T1000 (cell line): ENCODE measurements at regions not wholly inside any gene's neighbourhood (a gene's known extent, or its start where the extent isn't known, plus 50 kb on each side); places are given as distances from the start of the nearest gene placed in this dataset.

Source experiments
- DNase-seq: peaks from one replicate; lab custom pipeline; 2025; ENCODE audit warnings: mixed read lengths; lab: John Stamatoyannopoulos, UW

DNA sequence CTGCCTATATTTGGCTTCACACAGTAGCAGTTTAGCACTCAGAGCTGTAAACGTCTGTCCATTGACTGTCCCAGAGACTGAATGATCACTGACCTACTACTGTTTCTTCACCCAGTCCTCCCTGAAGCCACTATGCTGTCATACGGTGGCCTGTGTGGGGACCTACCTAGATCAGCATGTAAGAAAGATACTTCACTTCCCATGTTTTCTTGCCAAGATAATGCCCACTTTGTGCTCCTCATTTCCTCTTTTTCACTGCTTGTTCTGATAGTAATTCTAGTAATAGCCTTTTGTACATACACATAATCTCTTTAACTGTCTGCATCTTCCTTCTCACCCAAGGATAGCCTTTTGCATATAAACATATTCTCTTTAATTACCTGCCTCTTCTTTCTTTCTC, 109.9 kb upstream of the TIAM2 start:
- DNase-seq = no peak

DNA sequence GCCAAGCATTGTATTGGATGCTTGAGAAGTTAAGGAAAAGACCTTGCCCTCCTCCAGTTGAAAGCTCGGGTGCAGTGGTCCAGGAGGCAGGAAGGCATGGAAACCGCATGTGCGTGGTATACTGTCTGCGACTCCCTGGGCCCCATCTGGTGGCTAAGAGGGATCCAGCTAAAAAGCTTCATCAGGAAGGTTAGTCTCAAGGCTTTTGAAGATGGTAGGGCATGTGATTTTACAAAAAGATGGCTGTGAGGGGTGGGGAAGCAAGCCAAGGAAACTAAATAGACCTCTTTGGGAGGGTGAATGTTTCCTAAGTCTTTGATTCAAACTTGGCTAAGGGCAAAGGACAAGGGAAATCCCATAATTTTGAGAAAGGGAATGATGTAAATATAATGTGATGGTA, 109.1 kb upstream of the TIAM2 start:
- no peak for DNase-seq

DNA sequence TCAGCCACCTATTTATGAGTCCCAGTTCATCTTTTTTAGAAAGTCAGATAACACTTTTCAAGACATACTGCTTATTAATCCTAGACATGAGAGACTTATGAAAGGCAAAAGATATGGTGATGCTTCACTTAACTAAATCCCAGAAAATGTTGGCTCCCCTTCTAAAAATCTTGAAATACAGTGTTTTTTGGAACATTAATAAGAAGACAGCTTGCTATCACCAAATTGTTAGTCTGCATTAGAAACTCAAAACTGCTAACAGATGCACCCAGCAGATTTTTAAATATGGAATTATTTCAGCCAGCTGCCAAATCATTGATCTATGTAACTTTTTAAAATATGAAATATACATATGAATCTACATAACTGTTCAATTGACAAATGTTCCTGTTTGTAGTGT, 108.6 kb upstream of the TIAM2 start:
- no peak for DNase-seq

DNA sequence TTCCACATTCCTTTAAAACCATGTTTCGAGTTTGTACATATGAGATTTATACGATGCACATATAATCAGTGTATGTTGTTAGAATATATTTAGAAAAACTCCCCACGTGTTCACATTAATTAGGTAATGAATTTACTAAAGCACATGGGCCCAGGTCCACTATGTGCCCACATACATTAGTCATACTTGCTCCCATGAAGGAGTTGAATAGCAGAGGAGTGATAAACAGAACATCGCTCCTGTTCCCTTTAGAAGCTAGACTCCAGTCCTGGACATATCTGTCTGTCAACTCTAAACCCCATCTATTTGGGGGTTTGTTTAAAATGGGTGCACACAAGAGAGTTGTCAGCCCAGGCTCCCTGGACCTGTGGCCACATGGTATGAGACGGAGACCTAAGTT, 108.1 kb upstream of the TIAM2 start:
- DNase-seq = no peak

DNA sequence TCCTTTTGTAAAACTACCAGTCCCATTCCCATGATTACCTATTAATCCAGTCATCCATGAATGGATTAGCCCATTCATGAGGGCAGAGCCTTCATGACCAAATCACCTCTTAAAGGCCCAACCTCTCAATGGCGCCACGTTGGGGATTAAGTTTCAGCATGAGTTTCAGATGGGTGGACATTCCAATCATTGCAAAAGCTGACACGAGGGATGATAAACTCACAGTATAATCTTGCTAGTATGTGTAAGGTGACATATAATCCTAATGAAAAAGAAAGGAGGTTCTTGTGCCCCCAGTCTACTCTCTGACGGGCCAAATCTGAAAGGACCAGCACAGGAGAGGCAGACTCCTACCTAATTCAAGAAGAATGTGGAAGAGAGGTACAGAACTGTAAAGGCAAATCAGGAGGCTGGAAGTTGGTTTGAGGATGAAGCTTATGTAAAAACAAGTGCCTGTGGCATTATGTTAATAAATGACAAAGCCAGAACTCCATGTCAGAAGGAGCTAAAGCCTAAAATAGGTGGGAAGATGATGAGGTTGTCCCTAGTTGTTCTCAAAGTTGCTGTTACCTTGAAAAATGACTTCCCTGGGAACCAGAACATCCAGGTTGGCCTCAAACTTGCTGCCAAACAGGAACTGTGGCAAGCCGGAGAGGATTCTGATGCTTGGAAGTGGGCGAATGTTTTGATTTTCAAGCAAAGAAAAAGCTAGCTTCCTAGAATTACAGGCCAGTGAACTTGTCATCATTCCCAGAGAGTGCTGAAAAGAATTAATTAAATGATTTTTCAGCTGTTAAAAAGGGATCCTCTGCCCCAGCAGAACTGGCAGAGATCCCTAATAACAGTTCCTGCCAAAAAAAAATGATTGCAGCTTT, 106.5 kb upstream of the TIAM2 start:
- no peak for DNase-seq

DNA sequence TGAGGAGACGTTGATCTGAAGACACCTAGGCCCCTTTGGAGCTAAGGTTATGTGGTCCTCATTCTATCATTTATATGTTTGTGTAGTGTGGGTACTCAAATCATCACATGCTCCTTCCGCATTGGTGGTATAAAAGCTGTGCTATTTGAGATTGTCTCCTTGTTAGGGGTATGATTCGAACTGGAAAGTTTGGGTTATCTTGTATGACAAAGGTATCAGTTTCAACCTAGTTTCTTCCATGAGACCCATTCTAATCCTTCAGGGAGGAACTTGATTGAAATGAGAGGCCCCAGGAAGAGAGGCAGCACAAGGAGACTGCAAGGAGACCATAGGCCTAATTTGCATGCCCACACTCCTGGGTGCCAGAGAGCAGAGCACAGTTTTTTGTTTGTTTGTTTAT, 104.2 kb upstream of the TIAM2 start:
- DNase-seq = no peak

DNA sequence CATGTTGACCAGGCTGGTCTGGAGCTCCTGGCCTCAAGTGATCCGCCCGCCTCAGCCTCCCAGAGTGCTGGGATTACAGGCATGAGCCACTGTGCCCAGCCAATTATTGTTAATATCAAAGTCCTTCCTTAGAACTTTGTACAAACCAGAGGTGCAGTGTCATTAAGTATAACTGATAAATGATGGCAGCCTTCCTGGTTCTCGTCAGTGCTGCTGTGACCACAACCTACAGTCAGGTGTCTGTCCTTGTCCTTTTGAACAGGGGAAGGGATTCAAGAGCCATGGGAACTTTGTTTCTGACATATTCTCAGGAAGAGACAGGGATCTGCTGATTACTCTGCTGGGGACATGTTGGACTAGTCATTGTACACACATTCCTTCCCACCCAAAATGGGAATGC, 103.2 kb upstream of the TIAM2 start:
- no peak for DNase-seq

DNA sequence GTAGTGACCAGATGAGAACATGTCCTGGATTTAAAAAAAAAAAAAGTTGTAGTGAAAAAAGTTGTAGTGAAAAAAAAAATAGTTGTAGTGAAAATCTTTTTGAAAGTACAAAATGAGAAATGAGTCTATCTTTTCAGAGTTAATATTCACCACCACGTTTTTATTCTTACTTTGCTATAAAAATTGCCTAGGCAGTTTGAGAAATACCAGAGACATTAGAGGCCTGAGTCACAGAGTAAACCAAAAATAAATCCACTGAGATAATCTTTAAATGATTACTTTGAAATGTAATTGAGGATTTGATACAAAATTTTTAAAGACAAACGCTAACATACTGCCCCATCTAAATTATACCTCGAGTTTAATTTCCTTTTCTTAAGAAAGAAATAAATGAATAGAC, 101.2 kb upstream of the TIAM2 start:
- no peak for DNase-seq

DNA sequence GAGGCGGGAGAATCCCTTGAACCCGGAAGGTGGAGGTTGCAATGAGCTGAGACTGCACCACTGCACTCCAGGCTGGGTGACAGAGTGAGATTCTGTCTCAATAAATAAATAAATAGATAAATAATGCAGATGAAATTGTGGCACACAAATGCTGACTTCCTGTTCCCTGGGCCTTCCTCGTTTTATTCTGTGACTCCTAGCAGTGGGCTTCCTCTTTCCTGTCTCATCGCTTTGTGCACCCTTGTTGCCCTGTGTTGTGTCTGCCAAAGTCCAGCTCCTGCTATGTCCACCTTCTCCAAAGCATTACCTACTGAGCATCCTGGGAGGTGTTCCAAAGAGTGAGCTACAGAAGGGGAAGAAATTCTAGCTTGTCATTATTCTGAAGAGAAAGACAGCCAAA, 100.2 kb upstream of the TIAM2 start:
- no peak for DNase-seq

DNA sequence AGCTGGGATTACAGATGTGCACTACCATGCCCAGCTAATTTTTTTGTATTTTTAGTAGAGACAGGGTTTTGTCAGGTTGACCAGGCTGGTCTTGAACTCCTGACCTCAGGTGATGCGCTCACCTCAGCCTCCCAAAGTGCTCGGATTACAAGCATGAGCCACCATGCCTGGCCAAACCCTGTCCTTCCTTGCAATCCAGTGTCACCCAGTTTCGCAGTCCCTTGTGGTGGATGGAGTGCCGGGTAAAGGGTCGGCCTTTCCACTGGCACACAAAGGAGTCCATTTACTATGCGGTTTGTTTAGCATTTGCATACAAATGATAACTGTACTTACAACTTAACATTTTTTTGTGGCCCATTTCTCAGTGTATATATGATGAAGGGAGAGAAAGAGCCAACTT, 99.3 kb upstream of the TIAM2 start:
- no peak for DNase-seq

DNA sequence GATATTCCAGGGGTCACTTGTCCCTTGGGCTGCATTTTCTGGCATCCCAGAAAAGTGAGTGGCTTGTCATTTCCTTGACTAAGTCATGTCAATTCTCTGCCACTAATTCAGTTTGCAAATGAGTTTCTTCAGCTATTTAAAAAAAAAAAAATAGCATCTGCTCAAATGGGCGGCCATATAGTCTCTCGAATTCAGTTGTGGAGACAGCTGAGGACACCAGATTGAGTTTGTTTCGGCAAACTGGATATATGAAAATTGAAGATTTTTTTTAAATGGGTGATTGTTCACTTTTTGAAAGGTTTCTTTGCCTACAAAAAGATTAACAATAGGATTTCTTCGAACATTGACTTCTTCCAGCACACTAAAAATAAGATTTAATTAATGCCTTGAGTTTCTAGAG, 96.3 kb upstream of the TIAM2 start:
- no peak for DNase-seq

DNA sequence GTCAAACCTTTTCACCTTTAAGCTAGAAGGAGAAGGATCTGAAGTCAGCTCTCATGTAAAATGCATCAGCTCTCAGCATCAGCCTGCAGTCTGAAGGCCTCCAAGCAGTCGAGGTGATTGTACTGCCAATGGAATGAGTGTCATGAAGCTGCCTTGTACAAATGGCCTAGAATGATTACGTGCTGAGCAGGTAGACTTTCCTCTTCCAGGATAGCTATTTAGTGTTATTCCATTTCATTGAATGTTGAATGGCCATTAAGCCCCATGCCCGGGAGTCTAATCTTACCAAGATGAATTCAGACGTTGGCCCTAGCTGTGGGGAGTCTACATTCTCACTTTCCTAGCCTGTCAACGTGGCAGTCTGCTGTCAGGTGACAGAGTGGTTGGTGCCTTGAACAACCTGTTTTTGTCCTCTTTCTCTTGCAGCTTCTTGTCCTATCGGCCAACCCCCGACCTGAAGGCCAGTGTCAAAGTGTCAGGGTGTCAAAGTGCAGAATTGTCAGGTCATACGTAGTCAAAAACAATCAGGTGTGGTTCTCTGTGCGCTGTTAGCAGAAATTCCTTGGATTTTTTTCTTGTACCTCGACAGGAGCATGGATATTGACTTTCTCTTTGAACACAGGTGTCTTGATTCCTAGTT, 95.2 kb upstream of the TIAM2 start:
- no peak for DNase-seq

DNA sequence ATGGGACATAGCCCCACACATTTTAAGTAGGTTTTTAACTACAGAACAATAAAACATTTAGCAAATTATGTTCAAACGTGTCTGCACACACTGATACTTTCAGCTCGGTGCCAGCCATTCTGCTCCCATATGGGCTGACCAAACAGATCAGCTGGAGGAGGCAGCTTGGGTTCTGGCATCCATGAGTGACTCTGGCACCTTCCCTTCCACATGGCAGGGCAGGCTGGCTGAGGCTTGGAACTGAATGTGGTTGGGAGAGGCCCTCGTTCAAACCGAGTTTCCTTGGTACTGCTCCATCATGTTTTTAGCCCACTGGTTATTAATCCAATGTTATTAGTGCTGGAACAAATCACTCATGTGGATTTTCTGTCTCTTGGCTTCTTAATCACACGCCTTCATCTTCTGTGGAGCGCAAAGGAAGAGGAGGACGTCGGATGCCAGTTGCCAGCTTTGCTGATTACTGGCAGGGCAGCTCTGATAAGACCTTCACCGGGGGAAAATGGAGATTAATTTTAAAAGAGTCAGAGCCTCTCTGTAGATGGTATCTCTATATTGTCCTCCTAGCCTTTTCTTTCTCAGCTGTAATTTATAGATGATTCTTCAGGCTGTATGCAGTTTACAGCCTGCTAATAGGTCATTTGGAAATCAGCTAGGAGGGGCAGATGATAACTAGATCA, 93.1 kb upstream of the TIAM2 start:
- DNase-seq = no peak

DNA sequence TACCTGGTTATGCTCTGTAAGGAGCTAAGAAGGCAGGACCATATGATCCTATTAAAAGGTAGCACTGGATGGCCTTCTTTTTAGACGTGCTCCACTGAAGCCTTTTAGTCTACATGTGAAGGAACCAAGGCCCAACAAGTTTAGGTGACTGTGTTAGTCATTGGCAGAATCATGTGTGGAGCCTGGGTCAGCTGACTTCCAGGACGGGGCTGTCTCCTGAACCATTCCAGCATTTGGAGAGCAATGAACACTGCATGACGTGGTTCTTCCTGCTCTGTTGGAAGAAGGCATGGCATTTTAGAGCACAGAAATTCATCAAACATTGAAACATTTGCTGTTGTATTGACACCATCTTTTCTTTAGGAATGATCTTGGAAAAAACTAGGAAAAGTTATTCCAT, 87.8 kb upstream of the TIAM2 start:
- DNase-seq = no peak

DNA sequence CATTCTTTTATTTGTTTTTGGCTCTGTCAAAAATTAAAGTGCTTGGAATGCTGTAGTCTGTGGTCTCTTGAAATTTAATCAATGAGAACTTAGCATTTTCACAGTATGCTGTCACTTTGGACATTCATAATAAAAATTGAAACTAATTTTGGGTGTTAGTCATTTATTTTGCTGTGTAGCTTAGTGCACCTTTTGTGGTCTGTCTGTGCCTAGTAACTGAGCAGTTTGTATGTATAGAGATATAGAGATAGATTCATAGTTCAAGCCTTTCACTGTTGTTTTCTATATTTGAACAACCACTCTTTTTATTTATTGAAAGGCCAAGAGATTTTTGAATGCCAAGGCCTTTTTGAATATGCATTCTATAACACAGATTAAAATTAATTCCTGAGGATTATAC, 86.4 kb upstream of the TIAM2 start:
- DNase-seq = no peak

DNA sequence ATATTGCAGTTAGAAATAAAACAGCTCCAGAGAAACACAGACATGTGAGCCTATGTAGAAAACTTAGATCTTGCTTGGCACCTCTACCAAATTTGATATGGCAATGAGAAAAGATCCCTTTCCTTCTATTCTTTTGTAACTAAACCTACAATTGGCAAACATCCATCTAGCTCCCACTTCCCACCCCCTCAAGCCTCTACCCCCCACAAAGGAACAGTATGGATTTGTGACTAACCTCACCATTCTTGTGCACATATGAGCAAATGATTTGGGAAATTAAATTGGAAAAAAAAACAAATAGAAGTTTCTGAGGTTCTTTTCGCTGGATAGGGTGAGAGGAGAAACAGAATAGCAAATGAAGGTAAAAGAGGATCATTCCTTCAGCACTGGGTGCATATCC, 85.8 kb upstream of the TIAM2 start:
- no peak for DNase-seq

DNA sequence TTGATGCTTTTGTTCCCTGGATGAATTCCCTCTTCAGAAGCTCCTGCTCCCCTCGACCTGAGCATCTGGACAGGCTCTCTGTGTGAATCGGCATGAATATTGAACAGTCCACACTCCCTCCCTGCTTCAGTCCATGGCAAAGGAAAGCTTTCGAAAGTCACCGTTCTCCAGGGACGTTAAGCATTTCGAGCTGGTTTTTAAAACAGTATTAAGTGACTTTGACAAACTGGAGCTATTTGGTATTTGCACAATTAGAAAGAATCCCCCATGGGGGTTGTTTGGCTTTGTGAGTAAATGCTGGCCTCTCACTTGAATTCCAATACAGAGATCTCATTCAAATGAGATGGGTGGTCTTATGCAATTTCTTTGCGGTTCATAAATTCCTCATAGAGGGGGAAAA, 85.3 kb upstream of the TIAM2 start:
- DNase-seq = no peak

DNA sequence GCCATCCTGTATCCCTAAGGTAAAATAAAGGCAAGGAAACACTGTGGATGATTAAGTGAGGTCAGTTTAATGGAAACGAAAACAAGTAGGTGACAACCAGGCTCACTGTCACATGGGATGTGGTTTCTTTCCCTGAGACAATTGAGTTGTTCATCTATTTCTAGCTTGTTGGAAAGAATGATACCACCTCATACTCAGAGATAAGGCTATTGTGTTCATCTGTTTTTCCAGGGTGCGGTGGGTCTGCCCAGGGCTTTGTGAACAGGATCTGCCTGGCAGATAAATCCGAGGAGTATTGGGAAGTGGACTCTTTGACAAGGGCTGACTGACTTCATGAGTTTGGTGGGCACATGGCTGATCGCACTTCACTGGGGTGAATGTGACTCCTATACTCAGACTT, 80.8 kb upstream of the TIAM2 start:
- DNase-seq = no peak

DNA sequence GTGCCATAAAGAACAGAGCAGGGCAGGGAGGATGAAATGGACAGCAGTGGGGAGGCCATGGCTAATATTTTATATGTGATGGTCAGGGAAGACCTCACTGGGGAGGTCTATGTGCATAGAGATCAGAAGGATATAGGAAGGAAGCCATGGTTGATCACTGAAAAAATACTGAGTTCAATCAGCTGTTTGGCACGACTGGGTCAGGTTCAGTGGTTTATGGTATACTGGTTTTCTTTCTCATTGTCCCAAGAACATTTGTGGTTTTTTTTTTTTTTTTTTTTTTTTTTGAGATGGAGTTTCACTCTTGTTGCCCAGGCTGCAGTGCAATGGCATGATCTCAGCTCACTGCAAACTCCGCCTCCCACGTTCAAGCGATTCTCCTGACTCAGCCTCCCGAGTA, 78.3 kb upstream of the TIAM2 start:
- DNase-seq = no peak

DNA sequence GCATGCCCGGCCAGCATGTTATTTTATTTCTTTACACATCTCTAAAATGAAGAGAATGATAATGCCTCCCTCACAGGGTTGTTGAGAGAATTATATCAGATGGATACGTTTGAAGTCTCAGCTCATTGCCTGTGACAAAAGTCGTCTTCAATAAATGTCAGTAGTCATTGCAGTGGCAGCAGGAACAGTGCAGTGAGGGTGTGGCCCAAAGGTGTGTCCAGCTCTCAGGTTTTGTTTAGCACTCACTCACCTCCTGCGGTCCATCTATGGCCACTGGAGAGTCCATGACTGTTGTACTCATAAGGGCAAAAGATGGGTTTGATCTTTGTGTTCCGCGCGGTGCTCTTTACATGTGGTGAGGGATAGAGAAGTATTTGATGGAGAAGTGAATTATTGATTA, 77.2 kb upstream of the TIAM2 start:
- no peak for DNase-seq

DNA sequence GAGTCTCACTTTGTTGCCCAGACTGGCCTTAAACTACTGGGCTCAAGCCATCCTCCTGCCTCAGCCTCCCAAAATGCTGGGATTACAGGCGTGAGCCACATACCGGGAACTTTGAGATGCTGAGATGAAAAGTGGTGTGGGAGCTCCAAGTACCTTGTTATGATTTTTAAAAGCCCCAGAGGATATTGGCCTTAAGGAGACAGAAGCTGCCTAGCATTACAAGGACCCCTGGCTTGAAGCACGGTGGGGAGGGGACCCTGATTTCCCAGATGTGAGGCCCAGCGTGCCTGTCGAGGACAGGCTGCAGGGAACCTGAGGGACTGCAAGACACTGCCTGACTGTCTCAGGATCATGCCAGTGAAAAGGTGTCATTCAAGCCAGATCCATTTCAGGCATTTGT, 75.3 kb upstream of the TIAM2 start:
- DNase-seq = no peak

DNA sequence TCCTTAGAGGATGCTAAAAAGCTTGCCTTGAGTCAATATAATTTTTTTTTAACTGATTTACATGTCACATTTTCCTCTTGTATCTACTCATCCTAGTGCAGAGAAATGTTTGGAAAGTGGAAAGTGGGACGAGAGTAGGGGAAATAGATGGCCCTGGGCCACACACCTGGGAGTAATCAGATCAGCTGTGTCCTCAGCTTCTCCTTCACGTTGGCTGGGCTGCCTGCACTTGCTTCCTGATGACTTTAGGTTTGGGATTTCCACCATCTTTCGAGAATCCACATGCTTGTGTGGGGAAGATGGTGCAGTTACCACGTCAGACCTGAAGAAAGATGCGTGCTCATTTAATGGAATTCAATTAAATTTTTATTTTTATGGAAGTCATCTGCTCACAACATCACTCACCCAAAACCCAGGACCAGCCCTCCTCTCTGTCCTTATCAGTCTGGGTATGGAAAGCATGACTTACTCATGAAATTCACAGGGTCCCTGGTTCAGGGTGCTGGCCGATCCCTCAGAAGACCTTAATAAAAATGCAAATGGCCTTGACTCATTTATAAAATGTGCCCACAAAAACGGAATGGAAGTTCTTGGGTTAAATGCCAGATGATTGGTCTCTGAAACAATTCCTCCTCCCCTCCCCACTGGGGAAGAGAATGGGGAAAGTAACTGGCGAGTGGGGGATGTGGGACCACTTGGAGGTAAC, 74.5 kb upstream of the TIAM2 start:
- no peak for DNase-seq

DNA sequence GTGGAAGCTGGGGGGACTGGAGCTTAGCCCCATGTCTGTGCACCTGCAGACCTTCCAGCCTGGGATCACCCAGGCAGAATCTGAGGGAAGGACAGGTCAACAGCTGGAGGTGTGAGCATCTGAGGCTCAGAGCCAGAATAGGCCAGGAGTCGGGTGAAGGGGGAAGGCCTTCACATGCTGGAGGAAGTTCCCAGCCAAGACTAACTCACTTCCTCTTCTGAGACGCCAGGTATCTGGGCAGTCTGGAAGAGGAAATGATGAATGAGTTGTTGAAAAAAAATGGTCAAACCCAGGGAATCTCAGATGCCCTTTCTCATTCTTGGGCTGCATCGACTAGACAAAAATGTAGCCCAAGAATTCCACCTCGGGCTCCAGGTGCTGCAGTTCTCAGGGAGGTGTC, 73.6 kb upstream of the TIAM2 start:
- no peak for DNase-seq
